GM21526 (cell line): ENCODE measurements at regions not wholly inside any gene's neighbourhood (a gene's known extent, or its start where the extent isn't known, plus 50 kb on each side); places are given as distances from the start of the nearest gene placed in this dataset.
"Not testable (repeated sequence)": the region's sequence is repeated elsewhere in the genome, so short reads cannot be mapped to it uniquely, and the experiment has no call there.

Experiments
- ATAC-seq: cut with Tn5 transposase; IDR thresholded peaks from one replicate; pipeline ENCODE4 v1.9.1; 2021; ENCODE audit warnings: moderate library complexity; ENCODE audit not compliant: unreplicated experiment, low FRiP score

DNA sequence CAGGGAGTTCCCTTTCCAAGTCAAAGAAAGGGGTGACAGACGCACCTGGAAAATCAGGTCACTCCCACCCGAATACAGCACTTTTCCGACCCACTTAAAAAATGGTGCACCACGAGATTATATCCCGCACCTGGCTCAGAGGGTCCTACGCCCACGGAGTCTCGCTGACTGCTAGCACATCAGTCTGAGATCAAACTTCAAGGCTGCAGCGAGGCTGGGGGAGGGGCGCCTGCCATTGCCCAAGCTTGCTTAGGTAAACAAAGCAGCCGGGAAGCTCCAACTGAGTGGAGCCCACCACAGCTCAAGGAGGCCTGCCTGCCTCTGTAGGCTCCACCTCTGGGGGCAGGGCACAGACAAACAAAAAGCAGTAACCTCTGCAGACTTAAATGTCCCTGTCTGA is 277.8 kb upstream of the ARHGAP42 start:
- ATAC-seq, result not testable (repeated sequence)

DNA sequence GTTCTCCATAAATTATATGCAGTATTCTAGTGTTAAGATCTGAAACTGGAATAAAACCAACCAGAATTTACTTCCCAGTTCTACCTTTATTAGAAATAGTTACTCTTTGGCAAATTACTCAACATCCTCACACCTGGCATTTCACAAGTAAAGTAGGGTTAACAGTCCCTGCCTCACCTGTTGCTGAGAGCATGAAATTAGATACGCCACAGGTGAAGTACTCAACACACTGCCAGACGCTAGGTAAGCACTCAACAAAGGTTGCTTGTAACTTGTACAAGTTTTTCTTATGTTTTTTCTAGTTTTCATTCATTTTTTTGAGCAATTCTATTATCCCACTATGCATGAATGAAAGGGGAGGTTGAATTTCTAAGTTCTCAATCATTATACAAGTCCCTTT is 267.6 kb upstream of the ARHGAP42 start:
- ATAC-seq, result no peak

GRCh38 chr11:100434821-100435641 is 252.1 kb upstream of the ARHGAP42 start:
- no peak for ATAC-seq

- no peak for ATAC-seq
These were observed 248.7 kb upstream of the ARHGAP42 start for GRCh38 chr11:100438376-100438775.

DNA sequence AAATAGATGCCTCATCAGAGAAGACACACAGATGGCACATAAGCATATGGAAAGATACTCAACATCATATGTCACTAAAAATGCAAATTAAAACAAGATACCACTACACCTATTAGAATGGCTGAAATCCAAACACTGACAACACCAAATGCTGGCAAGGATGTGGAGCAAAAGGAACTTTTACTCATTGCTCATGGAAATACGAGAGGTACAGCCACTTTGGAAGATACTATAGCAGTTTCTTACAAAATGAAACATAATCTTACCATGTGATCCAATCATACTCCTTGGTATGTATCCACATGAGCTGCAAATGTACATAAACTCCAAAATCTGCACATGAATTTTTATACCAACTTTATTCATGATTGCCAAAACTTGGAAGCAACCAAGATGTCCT is 246.0 kb upstream of the ARHGAP42 start:
- ATAC-seq, result no peak

GRCh38 chr11:100442017-100442416 is 245.1 kb upstream of the ARHGAP42 start:
- no peak for ATAC-seq

- ATAC-seq, result no peak
These were observed 241.8 kb upstream of the ARHGAP42 start for GRCh38 chr11:100445231-100445735.

DNA sequence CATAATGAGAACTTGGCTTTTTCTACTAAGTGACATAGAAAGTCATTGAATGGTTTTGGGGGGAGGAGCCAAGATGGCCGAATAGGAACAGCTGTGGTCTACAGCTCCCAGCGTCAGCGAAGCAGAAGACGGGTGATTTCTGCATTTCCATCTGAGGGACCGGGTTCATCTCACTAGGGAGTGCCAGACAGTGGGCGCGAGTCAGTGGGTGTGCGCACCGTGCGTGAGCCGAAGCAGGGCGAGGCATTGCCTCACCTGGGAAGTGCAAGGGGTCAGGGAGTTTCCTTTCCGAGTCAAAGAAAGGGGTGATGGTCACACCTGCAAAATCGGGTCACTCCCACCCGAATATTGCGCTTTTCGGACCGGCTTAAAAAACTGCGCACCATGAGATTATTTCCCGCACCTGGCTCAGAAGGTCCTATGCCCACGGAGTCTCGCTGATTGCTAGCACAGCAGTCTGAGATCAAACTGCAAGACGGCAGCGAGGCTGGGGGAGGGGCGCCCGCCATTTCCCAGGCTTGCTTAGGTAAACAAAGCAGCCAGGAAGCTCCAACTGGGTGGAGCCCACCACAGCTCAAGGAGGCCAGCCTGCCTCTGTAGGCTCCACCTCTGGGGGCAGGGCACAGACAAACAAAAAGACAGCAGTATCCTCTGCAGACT is 235.2 kb upstream of the ARHGAP42 start:
- not testable (repeated sequence) for ATAC-seq

GRCh38 chr11:100459811-100460210 is 227.3 kb upstream of the ARHGAP42 start:
- ATAC-seq, result no peak

DNA sequence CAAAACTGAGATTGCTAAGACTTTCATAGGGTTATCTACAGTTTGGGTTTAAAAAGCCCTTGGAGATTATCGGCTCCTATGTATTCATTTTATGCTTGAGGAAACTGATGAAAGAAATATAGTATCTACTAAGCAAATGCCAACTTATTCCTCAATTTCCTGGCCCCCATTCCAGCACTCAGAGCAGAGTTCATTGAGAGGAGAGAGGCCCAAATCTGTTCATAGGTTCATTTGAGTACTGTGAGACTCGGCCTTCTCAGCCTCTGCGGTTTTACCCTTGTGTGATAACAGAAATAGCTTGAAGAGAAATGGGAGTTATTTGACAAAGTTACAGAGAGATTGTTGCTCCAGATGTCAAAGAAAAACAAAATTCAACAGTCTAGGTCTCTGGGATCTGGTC is 226.7 kb upstream of the ARHGAP42 start:
- no peak for ATAC-seq

GRCh38 chr11:100467821-100468508 is 219.1 kb upstream of the ARHGAP42 start:
- no peak for ATAC-seq

GRCh38 chr11:100469835-100470234 is 217.3 kb upstream of the ARHGAP42 start:
- no peak for ATAC-seq

- no peak for ATAC-seq
These were observed 214.2 kb upstream of the ARHGAP42 start for GRCh38 chr11:100472727-100473389.

DNA sequence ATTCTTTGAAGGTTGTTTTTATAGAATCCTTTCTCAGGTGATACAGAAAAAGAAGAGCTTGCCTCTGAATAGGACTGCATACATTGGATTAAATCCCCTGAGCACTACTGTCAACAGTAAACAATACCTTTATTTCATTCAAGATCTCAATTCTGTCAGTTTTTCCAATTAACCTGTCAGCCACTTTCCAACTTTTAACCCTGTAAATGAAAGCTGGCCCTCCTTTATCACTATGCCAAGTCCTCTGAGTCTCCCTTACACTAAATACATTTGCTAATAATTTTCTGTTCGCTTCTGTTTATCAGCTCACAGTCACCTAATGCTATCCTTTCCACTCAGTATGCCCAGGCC is 213.7 kb upstream of the ARHGAP42 start:
- no peak for ATAC-seq

GRCh38 chr11:100484948-100485347 is 202.1 kb upstream of the ARHGAP42 start:
- ATAC-seq, result no peak

DNA sequence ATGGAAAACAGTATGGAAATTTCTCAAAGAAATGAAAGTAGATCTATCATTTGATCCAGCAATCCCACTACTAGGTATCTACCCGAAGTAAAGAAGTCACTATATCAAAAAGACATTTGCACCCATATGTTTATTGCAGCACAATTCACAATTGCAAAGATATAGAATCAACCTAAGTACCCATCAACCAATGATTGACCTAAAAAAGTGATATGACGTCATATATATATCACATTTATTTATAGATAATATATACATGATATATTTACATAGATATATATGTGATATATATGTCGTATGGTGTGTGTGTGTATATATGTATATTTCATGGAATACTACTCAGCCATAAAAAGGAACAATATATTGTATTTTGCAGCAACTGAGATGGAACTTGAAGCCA is 188.3 kb upstream of the ARHGAP42 start:
- no peak for ATAC-seq

DNA sequence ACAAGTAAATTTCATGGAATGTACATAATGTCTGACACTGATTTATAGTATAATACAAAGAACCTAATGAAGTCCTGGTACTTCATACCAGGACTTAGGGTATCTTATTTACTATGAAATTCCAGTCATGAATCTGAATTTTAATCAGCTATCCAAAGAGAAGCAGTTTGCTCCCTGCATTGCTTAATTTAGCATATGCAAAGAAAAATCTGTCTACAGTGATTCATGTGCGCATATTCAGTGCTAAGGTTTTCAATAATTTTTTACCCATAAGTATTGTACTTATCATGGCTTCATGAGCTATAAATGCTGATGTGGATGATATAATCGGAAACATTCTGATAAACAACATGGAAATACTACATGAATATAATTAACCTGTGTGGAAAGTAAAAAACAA is 185.6 kb upstream of the ARHGAP42 start:
- no peak for ATAC-seq

DNA sequence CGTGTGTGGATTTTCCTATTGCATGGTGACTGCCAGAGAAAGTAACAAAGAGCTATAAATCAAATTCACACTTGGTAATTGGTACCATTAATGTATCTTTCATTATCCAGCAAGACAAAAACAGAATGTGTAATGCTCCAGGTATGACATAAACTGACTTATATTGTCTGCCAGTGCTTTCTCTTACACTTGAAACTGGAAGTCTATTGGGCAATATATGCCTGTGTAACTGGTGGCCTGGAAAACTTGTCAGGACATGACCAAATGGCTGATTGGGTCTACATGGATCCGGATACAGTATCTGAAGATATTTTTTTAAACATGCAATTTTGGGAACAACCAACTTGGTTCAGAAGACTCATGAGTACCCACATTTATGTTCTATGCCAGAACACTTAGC is 174.6 kb upstream of the ARHGAP42 start:
- no peak for ATAC-seq

- ATAC-seq, result no peak
These were observed 172.0 kb upstream of the ARHGAP42 start for GRCh38 chr11:100515087-100515486.

DNA sequence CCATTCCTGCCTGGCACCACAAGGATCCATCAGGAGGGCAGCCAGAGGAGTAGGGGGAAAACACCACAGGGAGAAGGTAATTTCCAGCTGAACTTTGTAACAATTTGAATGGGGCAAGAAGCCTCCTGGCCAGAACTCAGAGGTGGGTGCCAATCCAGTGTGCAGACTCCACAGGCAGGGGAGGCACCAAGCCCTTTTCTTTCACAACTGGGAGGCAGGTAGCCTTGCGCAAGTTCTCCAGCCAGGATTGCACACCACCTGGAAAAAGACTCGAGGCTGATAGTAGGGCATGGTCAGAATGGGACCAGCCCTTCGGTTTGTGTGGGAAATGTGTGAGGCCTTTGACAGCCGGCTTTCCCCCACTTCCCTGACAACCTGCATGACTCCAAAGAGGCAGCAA is 161.9 kb upstream of the ARHGAP42 start:
- ATAC-seq, result no peak

GRCh38 chr11:100525635-100526034 is 161.5 kb upstream of the ARHGAP42 start:
- ATAC-seq, result no peak
